Endothelial cell of umbilical vein (primary cell): ENCODE measurements at regions not wholly inside any gene's neighbourhood (a gene's known extent, or its start where the extent isn't known, plus 50 kb on each side); places are given as distances from the start of the nearest gene placed in this dataset.

Experiments used
- BruUV-seq: library from RNA; stranded (reverse); fragments of 400-500 nt; replicated peaks from 2 replicates; lab custom pipeline; 2021; lab: Mats Ljungman, UMichigan
- CTCF ChIA-PET: fragments of 300-600, 350-600 bp; sonication (Branson Sonifier 250); formaldehyde crosslinking; loops from one replicate; lab custom pipeline; 2021; ENCODE audit warnings: antibody characterized with exemption, inconsistent platforms; lab: Charles Lee
- POLR2A ChIA-PET: fragments of 300-600, 350-600 bp; sonication (Branson Sonifier 250); formaldehyde crosslinking; loops from one replicate; lab custom pipeline; 2021; ENCODE audit warnings: antibody characterized with exemption, inconsistent platforms; lab: Charles Lee
- DNase-seq: peaks from one replicate; pipeline ENCODE4 v3.0.0-alpha.2; 2011; ENCODE audit warnings: low read depth, low spot score
- FAIRE-seq: peaks from 2 replicates; lab custom pipeline; 2011; peaks lifted over from hg19 to GRCh38; lab: Jason Lieb, UNC
- H2AFZ ChIP-seq: 2 replicates; pipeline ENCODE4 v1.6.0; 2012; ENCODE audit warnings: low read depth, low read length, control low read depth, inconsistent platforms
- H3K27ac ChIP-seq: 2 replicates; pipeline ENCODE4 v1.5.1; 2011; ENCODE audit warnings: low read depth, mild to moderate bottlenecking, control low read depth, low read length, moderate library complexity; ENCODE audit not compliant: insufficient read depth
- H3K27me3 ChIP-seq, 2 experiments: 2 replicates each; pipeline versions ENCODE4 v1.6.0 to v1.6.1; 2011; ENCODE audit warnings: low read length in 2 of 2, mixed read lengths in 1 of 2; ENCODE audit not compliant: control insufficient read depth in 2 of 2, insufficient read depth in 2 of 2
- H3K36me3 ChIP-seq, 2 experiments: 2 replicates in 1 of 2; 3 replicates in 1 of 2; pipeline ENCODE4 v1.5.1; 2011; ENCODE audit warnings: low read length in 2 of 2, mild to moderate bottlenecking in 1 of 2, moderate library complexity in 1 of 2; ENCODE audit not compliant: control insufficient read depth in 2 of 2, insufficient read depth in 2 of 2; ENCODE audit errors: extremely low read depth in 1 of 2
- H3K4me1 ChIP-seq: 3 replicates; pipeline ENCODE4 v1.5.1; 2011; ENCODE audit warnings: mild to moderate bottlenecking, low read length; ENCODE audit not compliant: control insufficient read depth, insufficient read depth; ENCODE audit errors: extremely low read depth
- H3K4me2 ChIP-seq: 2 replicates; pipeline ENCODE4 v1.6.1; 2011; ENCODE audit warnings: low read length, control low read depth, mixed read lengths; ENCODE audit not compliant: insufficient read depth
- H3K4me3 ChIP-seq, 3 experiments: fragments of 200-600 bp in 1 of 3; sonication (generic), shearing (Covaris generic) in 1 of 3; replicated peaks in 1 of 3; 2 replicates each; pipeline ENCODE4 v1.5.1; 2011 to 2016; ENCODE audit warnings: control low read depth in 3 of 3, low read length in 3 of 3, mild to moderate bottlenecking in 2 of 3, inconsistent platforms in 1 of 3, low read depth in 1 of 3, moderate library complexity in 1 of 3; ENCODE audit not compliant: insufficient read depth in 1 of 3
- H3K79me2 ChIP-seq: 2 replicates; pipeline ENCODE4 v1.6.0; 2012; ENCODE audit warnings: low read length, inconsistent platforms; ENCODE audit not compliant: control insufficient read depth, insufficient read depth
- H3K9ac ChIP-seq: replicated peaks from 2 replicates; pipeline ENCODE3; 2011; ENCODE audit warnings: low read length, control low read depth; ENCODE audit not compliant: insufficient read depth; ENCODE audit errors: extremely low read depth
- H3K9me1 ChIP-seq: replicated peaks from 3 replicates; pipeline ENCODE4 v1.6.0; 2011; ENCODE audit warnings: mild to moderate bottlenecking, low read length; ENCODE audit not compliant: control insufficient read depth, insufficient read depth; ENCODE audit errors: extremely low read depth
- H3K9me3 ChIP-seq: replicated peaks from 2 replicates; pipeline ENCODE4 v1.5.1; 2012; ENCODE audit warnings: low read length, inconsistent platforms; ENCODE audit not compliant: control insufficient read depth, insufficient read depth
- H4K20me1 ChIP-seq: replicated peaks from 2 replicates; pipeline ENCODE3; 2011; ENCODE audit warnings: mild to moderate bottlenecking, low read length; ENCODE audit not compliant: control insufficient read depth, insufficient read depth; ENCODE audit errors: extremely low read depth
- CTCF ChIP-seq, 2 donors: IDR thresholded peaks; 1 replicate in 1 of 2; 2 replicates in 1 of 2; pipeline ENCODE4 v1.5.1; 2011; ENCODE audit warnings: low read length in 2 of 2, mild to moderate bottlenecking in 2 of 2, moderate library complexity in 2 of 2, control low read depth in 1 of 2, inconsistent platforms in 1 of 2, low read depth in 1 of 2; ENCODE audit not compliant: insufficient read depth in 1 of 2; ENCODE audit errors: extremely low read depth in 1 of 2
- EZH2 ChIP-seq: IDR thresholded peaks from 2 replicates; pipeline ENCODE4 v1.6.1; 2012; ENCODE audit warnings: borderline replicate concordance, low read depth, mild to moderate bottlenecking, moderate library complexity, low read length, inconsistent platforms; ENCODE audit not compliant: severe bottlenecking
- FOS ChIP-seq: IDR thresholded peaks from 2 replicates; pipeline ENCODE4 v1.6.1; 2011; ENCODE audit warnings: mild to moderate bottlenecking, low read length, moderate library complexity, borderline replicate concordance; ENCODE audit not compliant: insufficient read depth
- GATA2 ChIP-seq: IDR thresholded peaks from 2 replicates; pipeline ENCODE4 v1.7.0; 2011; ENCODE audit warnings: low read depth, mild to moderate bottlenecking, moderate library complexity, mixed read lengths, low read length; ENCODE audit not compliant: insufficient read length, insufficient read depth
- JUN ChIP-seq: IDR thresholded peaks from 2 replicates; pipeline ENCODE4 v1.6.1; 2011; ENCODE audit warnings: borderline replicate concordance, low read depth; ENCODE audit not compliant: insufficient read length, insufficient read depth
- MAX ChIP-seq: IDR thresholded peaks from 2 replicates; pipeline ENCODE4 v1.6.1; 2011; ENCODE audit not compliant: insufficient read depth, insufficient read length
- MYC ChIP-seq: IDR thresholded peaks from one replicate; pipeline ENCODE4 v1.6.1; 2011; ENCODE audit warnings: mild to moderate bottlenecking, low read depth, low read length
- POLR2A ChIP-seq: IDR thresholded peaks from 2 replicates; pipeline ENCODE4 v1.6.1; 2012; ENCODE audit warnings: low read depth, mild to moderate bottlenecking, control low read depth, low read length
- POLR2AphosphoS5 ChIP-seq: IDR thresholded peaks from 2 replicates; pipeline ENCODE4 v1.6.1; 2012; ENCODE audit warnings: low read depth, mild to moderate bottlenecking, control low read depth, low read length, moderate library complexity; ENCODE audit not compliant: insufficient read depth
- dilution Hi-C: fragments of 300-500 bp; cut with MboI; formaldehyde crosslinking; loops from one replicate; pipeline ENCODE4 v1.15.0; 2019; ENCODE audit warnings: low sequenced_read_pairs; ENCODE audit not compliant: extremely low pct_ligation_motif_present
- intact Hi-C: fragments of 100-400 bp; cut with micrococcal nuclease; formaldehyde crosslinking; loops from one replicate; pipeline ENCODE4 v1.10.0; 2022

- intact Hi-C loops (no loop called here), dilution Hi-C loops (no loop called here)
- H3K36me3 ChIP-seq, result no peaks in the 10 kb centered on the region
- ChIA-PET CTCF (no interaction called here), POLR2A (no interaction called here)
- no peaks in the 10 kb centered on the region for H4K20me1 ChIP-seq
- no peaks in the 10 kb centered on the region for H3K27me3 ChIP-seq
- no peak overlapping the region for H3K9ac ChIP-seq
- no peaks in the 10 kb centered on the region for H3K4me1 ChIP-seq
- no TSS peak for BruUV-seq
- H3K27ac ChIP-seq, result no peak overlapping the region
- DNase-seq, result no peak
- FAIRE-seq, result no peak
- H3K9me3 ChIP-seq, result no peaks in the 10 kb centered on the region
- no peak overlapping the region for H3K4me3 ChIP-seq
- no peaks in the 10 kb centered on the region for H3K79me2 ChIP-seq
- TF ChIP-seq CTCF (IDR thresholded peaks at IDR 0.05; ENCODE audit: extremely low read depth in 1 of 2, insufficient read depth in 1 of 2, low read depth in 1 of 2, low read length in 2 of 2), result no peak
- no peak for TF ChIP-seq POLR2A
- no peak for TF ChIP-seq MAX
- TF ChIP-seq JUN, result no peak
- no peak for TF ChIP-seq FOS
- no peaks in the 10 kb centered on the region for H3K9me1 ChIP-seq
- no peak overlapping the region for H2AFZ ChIP-seq
- no peak overlapping the region for H3K4me2 ChIP-seq
Observed at GRCh38 chr7:24469118-24469517, 104.1 kb upstream of the PALS2 start.

GRCh38 chr7:24472093-24472492, 101.2 kb upstream of the PALS2 start:
- DNase-seq, result no peak
- Histone ChIP-seq H2AFZ (no peak overlapping the region), H3K79me2 (no peaks in the 10 kb centered on the region), H3K9me3 (no peaks in the 10 kb centered on the region), H3K4me1 (no peaks in the 10 kb centered on the region), H3K36me3 (no peaks in the 10 kb centered on the region), H3K27ac (no peak overlapping the region), H3K4me3 (no peak overlapping the region), H3K27me3 (no peaks in the 10 kb centered on the region), H4K20me1 (no peaks in the 10 kb centered on the region), H3K9ac (no peak overlapping the region), H3K4me2 (no peak overlapping the region), H3K9me1 (no peaks in the 10 kb centered on the region)
- no peak for FAIRE-seq
- CTCF ChIA-PET, result no interaction called here
- intact Hi-C loops, result no loop called here
- TF ChIP-seq JUN (no peak), MAX (no peak), POLR2A (no peak), FOS (no peak), POLR2AphosphoS5 (no peak), MYC (no peak), EZH2 (no peak), CTCF (IDR thresholded peaks at IDR 0.05; ENCODE audit: extremely low read depth in 1 of 2, insufficient read depth in 1 of 2, low read depth in 1 of 2, low read length in 2 of 2) (no peak), GATA2 (no peak)
- dilution Hi-C loops, result no loop called here
- POLR2A ChIA-PET, result no interaction called here
- BruUV-seq, result no TSS peak
